Spleen (tissue), 7 donors: ENCODE measurements at regions not wholly inside any gene's neighbourhood (a gene's known extent, or its start where the extent isn't known, plus 50 kb on each side); places are given as distances from the start of the nearest gene placed in this dataset.

ENCODE experiments used
- POLR2AphosphoS5 ChIP-seq, 3 donors: sonication (generic); formaldehyde crosslinking; IDR thresholded peaks; one replicate each; pipeline ENCODE4 v1.5.1; 2017; ENCODE audit warnings: antibody characterized with exemption in 3 of 3
- TF ChIP-seq, protein P1 (sequence below), 11 experiments: fragments of 200-600 bp in 7 of 11; fragments of 450-650 bp in 4 of 11; sonication (generic) in 4 of 11; IDR thresholded peaks in 8 of 11; conservative IDR thresholded peaks in 3 of 11; 1 replicate in 7 of 11; 2 replicates in 4 of 11; pipeline versions ENCODE4 v1.4.0 to v1.8.0; 2016 to 2021; ENCODE audit warnings: antibody characterized with exemption in 11 of 11, inconsistent platforms in 4 of 11, mild to moderate bottlenecking in 1 of 11
- donor health status: DM: no; HTN: no; CAD: no; lungs with moderate emphysema.
- donor health status: DM: no; HTN: no; CAD: no.
- donor health status: DM: no; HTN: no; CAD: no.

DNA sequence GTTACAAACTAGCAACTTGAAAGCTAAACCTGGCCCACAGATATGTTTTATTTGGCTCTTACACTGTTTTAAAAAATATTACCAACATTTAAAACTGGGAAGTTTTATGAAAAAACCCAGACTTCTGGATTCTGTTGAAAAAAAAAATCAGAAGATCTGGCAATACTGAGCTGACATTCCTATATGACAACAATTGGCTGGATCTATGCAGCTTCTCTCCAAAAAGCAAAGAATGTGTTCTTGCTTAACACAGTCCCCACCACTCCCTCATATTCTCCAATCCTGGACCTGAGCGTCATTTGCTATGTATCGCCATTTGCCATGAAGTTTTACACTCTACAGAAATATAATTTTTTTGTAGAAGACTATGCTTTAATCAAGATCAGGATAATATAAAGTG lies 859.6 kb downstream of the LTN1 start:
- TF ChIP-seq POLR2AphosphoS5 (IDR thresholded peaks at IDR 0.05) = no peak
- TF ChIP-seq, protein P1, sequence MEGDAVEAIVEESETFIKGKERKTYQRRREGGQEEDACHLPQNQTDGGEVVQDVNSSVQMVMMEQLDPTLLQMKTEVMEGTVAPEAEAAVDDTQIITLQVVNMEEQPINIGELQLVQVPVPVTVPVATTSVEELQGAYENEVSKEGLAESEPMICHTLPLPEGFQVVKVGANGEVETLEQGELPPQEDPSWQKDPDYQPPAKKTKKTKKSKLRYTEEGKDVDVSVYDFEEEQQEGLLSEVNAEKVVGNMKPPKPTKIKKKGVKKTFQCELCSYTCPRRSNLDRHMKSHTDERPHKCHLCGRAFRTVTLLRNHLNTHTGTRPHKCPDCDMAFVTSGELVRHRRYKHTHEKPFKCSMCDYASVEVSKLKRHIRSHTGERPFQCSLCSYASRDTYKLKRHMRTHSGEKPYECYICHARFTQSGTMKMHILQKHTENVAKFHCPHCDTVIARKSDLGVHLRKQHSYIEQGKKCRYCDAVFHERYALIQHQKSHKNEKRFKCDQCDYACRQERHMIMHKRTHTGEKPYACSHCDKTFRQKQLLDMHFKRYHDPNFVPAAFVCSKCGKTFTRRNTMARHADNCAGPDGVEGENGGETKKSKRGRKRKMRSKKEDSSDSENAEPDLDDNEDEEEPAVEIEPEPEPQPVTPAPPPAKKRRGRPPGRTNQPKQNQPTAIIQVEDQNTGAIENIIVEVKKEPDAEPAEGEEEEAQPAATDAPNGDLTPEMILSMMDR (IDR thresholded peaks at IDR 0.05 in 8 of 11, conservative IDR thresholded peaks at IDR 0.05 in 3 of 11) = no peak
